SU-DHL-6 (cell line): ENCODE measurements at regions not wholly inside any gene's neighbourhood (a gene's known extent, or its start where the extent isn't known, plus 50 kb on each side); places are given as distances from the start of the nearest gene placed in this dataset.

ENCODE experiments used
- H2AFZ ChIP-seq: fragments of 200-600 bp; sonication (generic); 2 replicates; pipeline ENCODE4 v1.6.1; 2014; ENCODE audit warnings: low read depth, mild to moderate bottlenecking, moderate library complexity, mixed read lengths, antibody characterized with exemption, low read length; ENCODE audit not compliant: severe bottlenecking
- H3F3A ChIP-seq: fragments of 200-600 bp; shearing (Covaris generic); 2 replicates; pipeline ENCODE4 v1.6.0; 2016; ENCODE audit warnings: antibody characterized with exemption, mild to moderate bottlenecking; ENCODE audit not compliant: insufficient read depth
- H3K27ac ChIP-seq: fragments of 200-600 bp; sonication (generic); 2 replicates; pipeline ENCODE4 v1.5.1; 2016; ENCODE audit warnings: low read depth, mild to moderate bottlenecking, low read length, moderate library complexity, mixed read lengths
- H3K27me3 ChIP-seq: fragments of 200-600 bp; sonication (generic), shearing (Covaris generic); 2 replicates; pipeline ENCODE4 v1.6.0; 2014; ENCODE audit warnings: mild to moderate bottlenecking, low read length
- H3K36me3 ChIP-seq: fragments of 200-600 bp; sonication (generic); 2 replicates; pipeline ENCODE4 v1.6.1; 2014; ENCODE audit warnings: mild to moderate bottlenecking, low read length, mixed read lengths
- H3K4me2 ChIP-seq: fragments of 300-600, 200-600 bp; shearing (Covaris generic), sonication (generic); 2 replicates; pipeline ENCODE4 v1.6.0; 2014; ENCODE audit warnings: low read length, low read depth, mild to moderate bottlenecking; ENCODE audit not compliant: poor library complexity, severe bottlenecking
- H3K4me3 ChIP-seq: fragments of 200-600 bp; sonication (generic); 2 replicates; pipeline ENCODE4 v1.5.1; 2014; ENCODE audit warnings: antibody characterized with exemption, low read length, mild to moderate bottlenecking, mixed read lengths; ENCODE audit not compliant: insufficient read depth, poor library complexity, severe bottlenecking
- H3K79me2 ChIP-seq: fragments of 200-600 bp; sonication (generic); 2 replicates; pipeline ENCODE4 v1.6.1; 2014; ENCODE audit warnings: mild to moderate bottlenecking, low read length, moderate library complexity; ENCODE audit not compliant: insufficient read depth
- H3K9ac ChIP-seq: fragments of 200-600 bp; sonication (generic); 2 replicates; pipeline ENCODE4 v1.7.0; 2014; ENCODE audit warnings: mild to moderate bottlenecking, low read length
- H3K9me2 ChIP-seq: fragments of 200-600 bp; sonication (generic); replicated peaks from 2 replicates; pipeline ENCODE4 v1.6.1; 2014; ENCODE audit warnings: low read length; ENCODE audit not compliant: insufficient read depth
- H3K9me3 ChIP-seq: fragments of 200-600 bp; sonication (generic); 2 replicates; pipeline ENCODE4 v1.6.1; 2014; ENCODE audit warnings: low read length, mixed read lengths; ENCODE audit not compliant: insufficient read depth
- H4K20me1 ChIP-seq: fragments of 200-600 bp; sonication (generic); 2 replicates; pipeline ENCODE4 v1.6.1; 2014; ENCODE audit warnings: low read depth, mild to moderate bottlenecking, antibody characterized with exemption, low read length, moderate library complexity, mixed read lengths
- EZH2phosphoT487 ChIP-seq: fragments of 200-600 bp; sonication (generic), shearing (Covaris generic); conservative IDR thresholded peaks from 2 replicates; pipeline ENCODE4 v1.6.1; 2018; ENCODE audit warnings: mild to moderate bottlenecking, antibody characterized with exemption, low read length, moderate library complexity, mixed read lengths
- TF ChIP-seq, protein P1 (sequence below): fragments of 200-600 bp; sonication (generic); IDR thresholded peaks from one replicate; pipeline ENCODE4 v1.5.1; 2017; ENCODE audit warnings: antibody characterized with exemption, mild to moderate bottlenecking, low read length, moderate library complexity; ENCODE audit not compliant: insufficient read depth, poor library complexity, severe bottlenecking

DNA sequence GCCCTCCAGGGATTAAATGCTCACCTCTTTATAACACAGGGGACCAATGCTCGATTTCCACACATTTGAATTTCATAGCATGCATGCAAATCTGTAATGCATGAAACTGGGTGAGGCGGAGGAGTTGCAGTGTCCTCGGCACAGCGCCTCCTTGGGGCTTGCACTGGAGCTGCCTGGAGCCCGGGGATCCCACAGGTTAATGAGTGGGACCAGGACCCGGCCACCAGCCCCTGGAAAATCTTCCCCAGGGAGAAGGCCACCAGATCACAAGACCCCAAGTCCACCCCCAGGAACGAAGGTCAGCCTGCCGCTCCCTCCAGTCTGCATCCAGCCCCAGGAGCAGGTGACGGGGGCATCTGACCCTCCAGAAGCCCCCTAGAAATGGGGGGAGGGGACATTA is 119.1 kb downstream of the MN1 start:
- H3K9me2 ChIP-seq, result no peaks in the 10 kb centered on the region
- H3K36me3 ChIP-seq, result no peaks in the 10 kb centered on the region
- no peaks in the 10 kb centered on the region for H4K20me1 ChIP-seq
- H3K9me3 ChIP-seq, result no peaks in the 10 kb centered on the region
- H3K79me2 ChIP-seq, result no peaks in the 10 kb centered on the region
- no peak overlapping the region for H2AFZ ChIP-seq
- no peak overlapping the region for H3K4me2 ChIP-seq
- H3K27me3 ChIP-seq, result no peaks in the 10 kb centered on the region
- no peak overlapping the region for H3K27ac ChIP-seq
- TF ChIP-seq, protein P1, sequence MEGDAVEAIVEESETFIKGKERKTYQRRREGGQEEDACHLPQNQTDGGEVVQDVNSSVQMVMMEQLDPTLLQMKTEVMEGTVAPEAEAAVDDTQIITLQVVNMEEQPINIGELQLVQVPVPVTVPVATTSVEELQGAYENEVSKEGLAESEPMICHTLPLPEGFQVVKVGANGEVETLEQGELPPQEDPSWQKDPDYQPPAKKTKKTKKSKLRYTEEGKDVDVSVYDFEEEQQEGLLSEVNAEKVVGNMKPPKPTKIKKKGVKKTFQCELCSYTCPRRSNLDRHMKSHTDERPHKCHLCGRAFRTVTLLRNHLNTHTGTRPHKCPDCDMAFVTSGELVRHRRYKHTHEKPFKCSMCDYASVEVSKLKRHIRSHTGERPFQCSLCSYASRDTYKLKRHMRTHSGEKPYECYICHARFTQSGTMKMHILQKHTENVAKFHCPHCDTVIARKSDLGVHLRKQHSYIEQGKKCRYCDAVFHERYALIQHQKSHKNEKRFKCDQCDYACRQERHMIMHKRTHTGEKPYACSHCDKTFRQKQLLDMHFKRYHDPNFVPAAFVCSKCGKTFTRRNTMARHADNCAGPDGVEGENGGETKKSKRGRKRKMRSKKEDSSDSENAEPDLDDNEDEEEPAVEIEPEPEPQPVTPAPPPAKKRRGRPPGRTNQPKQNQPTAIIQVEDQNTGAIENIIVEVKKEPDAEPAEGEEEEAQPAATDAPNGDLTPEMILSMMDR, result no peak
- no peak for TF ChIP-seq EZH2phosphoT487
- H3F3A ChIP-seq, result no peaks in the 10 kb centered on the region
- H3K4me3 ChIP-seq, result no peak overlapping the region
- no peak overlapping the region for H3K9ac ChIP-seq

DNA sequence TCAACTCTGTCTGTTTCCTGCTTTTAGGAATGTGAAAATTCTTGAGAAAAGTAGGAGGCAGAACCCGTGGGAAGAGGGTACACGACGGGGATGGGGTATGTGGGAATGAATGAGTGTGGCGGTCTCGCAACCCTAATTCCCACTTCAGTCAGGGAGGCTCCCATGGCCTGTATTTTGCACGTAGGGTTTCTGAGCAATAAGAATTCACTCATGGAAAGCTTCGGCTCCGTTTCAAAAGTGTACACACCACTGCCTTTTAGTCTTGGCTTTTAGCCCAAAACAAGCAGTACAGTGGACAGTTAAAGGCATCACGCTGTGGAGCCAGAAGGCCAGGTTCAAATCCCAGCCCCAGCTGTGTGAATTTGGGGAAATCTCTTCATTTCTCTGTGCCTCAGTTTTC is 116.7 kb downstream of the MN1 start:
- Histone ChIP-seq H2AFZ (no peak overlapping the region), H3K27me3 (no peaks in the 10 kb centered on the region)
- no peak for TF ChIP-seq EZH2phosphoT487
- TF ChIP-seq, protein P1, result no peak

DNA sequence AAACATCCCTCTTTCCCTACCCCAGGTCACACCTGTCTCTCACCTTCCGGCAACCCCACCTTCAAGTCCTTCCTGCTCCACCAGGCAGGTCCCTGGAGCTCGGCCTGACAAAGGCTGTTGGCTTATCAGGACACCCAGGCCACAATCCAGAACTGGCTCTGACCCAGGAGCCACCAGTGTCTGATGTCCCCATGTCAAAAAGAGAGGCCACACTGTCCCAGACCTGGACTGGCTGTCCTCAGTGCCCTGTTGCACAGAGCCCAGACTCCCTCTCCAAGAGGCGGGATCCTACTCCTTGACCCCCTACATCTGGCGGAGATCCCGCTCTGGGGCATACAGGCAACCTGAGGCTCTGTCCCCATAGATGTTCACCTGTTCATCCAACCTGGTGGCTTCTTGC is 116.0 kb downstream of the MN1 start:
- Histone ChIP-seq H3K4me3 (no peak overlapping the region), H4K20me1 (no peaks in the 10 kb centered on the region), H3K36me3 (no peaks in the 10 kb centered on the region), H3K9me3 (no peaks in the 10 kb centered on the region), H3K9me2 (no peaks in the 10 kb centered on the region), H2AFZ (no peak overlapping the region), H3K27me3 (no peaks in the 10 kb centered on the region), H3F3A (no peaks in the 10 kb centered on the region), H3K4me2 (no peak overlapping the region), H3K79me2 (no peaks in the 10 kb centered on the region), H3K9ac (no peak overlapping the region), H3K27ac (no peak overlapping the region)
- no peak for TF ChIP-seq EZH2phosphoT487
- TF ChIP-seq, protein P1, result no peak

More for the DNA sequence above, 116.7 kb downstream of the MN1 start:
- H3F3A ChIP-seq, result no peaks in the 10 kb centered on the region
- H3K4me2 ChIP-seq, result no peak overlapping the region
- no peak overlapping the region for H3K9ac ChIP-seq
- H3K9me2 ChIP-seq, result no peaks in the 10 kb centered on the region
- no peak overlapping the region for H3K4me3 ChIP-seq
- H3K79me2 ChIP-seq, result no peaks in the 10 kb centered on the region
- H4K20me1 ChIP-seq, result no peaks in the 10 kb centered on the region
- no peaks in the 10 kb centered on the region for H3K36me3 ChIP-seq
- H3K27ac ChIP-seq, result no peak overlapping the region
- H3K9me3 ChIP-seq, result no peaks in the 10 kb centered on the region

DNA sequence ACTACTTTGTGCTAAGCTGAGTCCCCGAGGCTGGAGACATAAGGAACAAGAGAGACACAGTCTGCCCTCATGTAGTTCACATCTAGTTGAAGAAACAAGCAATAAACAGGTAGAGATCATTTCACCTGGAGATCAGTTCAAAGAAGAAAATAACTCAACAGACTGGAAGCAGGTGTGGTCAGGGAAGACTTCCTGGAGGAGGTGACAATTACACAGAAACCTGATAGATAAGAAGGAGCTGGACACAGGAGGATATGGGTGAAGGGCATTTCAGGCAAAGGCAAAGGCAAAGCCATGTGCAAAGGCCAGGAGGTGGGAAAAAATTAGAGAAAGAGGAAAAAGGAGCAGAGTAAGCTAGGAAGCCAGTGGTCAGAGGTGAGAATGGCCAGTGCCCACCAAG is 115.6 kb downstream of the MN1 start:
- H3K9ac ChIP-seq, result no peak overlapping the region
- no peaks in the 10 kb centered on the region for H3K27me3 ChIP-seq
- no peaks in the 10 kb centered on the region for H4K20me1 ChIP-seq
- no peak overlapping the region for H3K27ac ChIP-seq
- H3K9me2 ChIP-seq, result no peaks in the 10 kb centered on the region
- H3K4me2 ChIP-seq, result no peak overlapping the region
- H3K36me3 ChIP-seq, result no peaks in the 10 kb centered on the region
- H3K9me3 ChIP-seq, result no peaks in the 10 kb centered on the region
- no peaks in the 10 kb centered on the region for H3K79me2 ChIP-seq
- H3F3A ChIP-seq, result no peaks in the 10 kb centered on the region
- H3K4me3 ChIP-seq, result no peak overlapping the region
- H2AFZ ChIP-seq, result no peak overlapping the region
- TF ChIP-seq EZH2phosphoT487, result no peak
- TF ChIP-seq, protein P1, result no peak
